ENCODE measurements at regions not wholly inside any gene's neighbourhood (a gene's known extent, or its start where the extent isn't known, plus 50 kb on each side); places are given as distances from the start of the nearest gene placed in this dataset.

- no peak for TF ChIP-seq ZNF592 (IDR thresholded peaks at IDR 0.05)
- no peak for TF ChIP-seq PML (IDR thresholded peaks at IDR 0.05; ENCODE audit: low read length)
- TF ChIP-seq, protein P1, sequence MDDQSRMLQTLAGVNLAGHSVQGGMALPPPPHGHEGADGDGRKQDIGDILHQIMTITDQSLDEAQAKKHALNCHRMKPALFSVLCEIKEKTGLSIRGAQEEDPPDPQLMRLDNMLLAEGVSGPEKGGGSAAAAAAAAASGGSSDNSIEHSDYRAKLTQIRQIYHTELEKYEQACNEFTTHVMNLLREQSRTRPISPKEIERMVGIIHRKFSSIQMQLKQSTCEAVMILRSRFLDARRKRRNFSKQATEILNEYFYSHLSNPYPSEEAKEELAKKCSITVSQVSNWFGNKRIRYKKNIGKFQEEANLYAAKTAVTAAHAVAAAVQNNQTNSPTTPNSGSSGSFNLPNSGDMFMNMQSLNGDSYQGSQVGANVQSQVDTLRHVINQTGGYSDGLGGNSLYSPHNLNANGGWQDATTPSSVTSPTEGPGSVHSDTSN (IDR thresholded peaks at IDR 0.05; ENCODE audit: insufficient replicate concordance, low read depth, low read length) = no peak
- TF ChIP-seq, protein P2, sequence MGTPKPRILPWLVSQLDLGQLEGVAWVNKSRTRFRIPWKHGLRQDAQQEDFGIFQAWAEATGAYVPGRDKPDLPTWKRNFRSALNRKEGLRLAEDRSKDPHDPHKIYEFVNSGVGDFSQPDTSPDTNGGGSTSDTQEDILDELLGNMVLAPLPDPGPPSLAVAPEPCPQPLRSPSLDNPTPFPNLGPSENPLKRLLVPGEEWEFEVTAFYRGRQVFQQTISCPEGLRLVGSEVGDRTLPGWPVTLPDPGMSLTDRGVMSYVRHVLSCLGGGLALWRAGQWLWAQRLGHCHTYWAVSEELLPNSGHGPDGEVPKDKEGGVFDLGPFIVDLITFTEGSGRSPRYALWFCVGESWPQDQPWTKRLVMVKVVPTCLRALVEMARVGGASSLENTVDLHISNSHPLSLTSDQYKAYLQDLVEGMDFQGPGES (IDR thresholded peaks at IDR 0.05) = no peak
- no peak for TF ChIP-seq TARDBP (IDR thresholded peaks at IDR 0.05; ENCODE audit: borderline replicate concordance)
- no peak for TF ChIP-seq BMI1 (IDR thresholded peaks at IDR 0.05; ENCODE audit: borderline replicate concordance)
- TF ChIP-seq, protein P3, sequence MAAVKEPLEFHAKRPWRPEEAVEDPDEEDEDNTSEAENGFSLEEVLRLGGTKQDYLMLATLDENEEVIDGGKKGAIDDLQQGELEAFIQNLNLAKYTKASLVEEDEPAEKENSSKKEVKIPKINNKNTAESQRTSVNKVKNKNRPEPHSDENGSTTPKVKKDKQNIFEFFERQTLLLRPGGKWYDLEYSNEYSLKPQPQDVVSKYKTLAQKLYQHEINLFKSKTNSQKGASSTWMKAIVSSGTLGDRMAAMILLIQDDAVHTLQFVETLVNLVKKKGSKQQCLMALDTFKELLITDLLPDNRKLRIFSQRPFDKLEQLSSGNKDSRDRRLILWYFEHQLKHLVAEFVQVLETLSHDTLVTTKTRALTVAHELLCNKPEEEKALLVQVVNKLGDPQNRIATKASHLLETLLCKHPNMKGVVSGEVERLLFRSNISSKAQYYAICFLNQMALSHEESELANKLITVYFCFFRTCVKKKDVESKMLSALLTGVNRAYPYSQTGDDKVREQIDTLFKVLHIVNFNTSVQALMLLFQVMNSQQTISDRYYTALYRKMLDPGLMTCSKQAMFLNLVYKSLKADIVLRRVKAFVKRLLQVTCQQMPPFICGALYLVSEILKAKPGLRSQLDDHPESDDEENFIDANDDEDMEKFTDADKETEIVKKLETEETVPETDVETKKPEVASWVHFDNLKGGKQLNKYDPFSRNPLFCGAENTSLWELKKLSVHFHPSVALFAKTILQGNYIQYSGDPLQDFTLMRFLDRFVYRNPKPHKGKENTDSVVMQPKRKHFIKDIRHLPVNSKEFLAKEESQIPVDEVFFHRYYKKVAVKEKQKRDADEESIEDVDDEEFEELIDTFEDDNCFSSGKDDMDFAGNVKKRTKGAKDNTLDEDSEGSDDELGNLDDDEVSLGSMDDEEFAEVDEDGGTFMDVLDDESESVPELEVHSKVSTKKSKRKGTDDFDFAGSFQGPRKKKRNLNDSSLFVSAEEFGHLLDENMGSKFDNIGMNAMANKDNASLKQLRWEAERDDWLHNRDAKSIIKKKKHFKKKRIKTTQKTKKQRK (IDR thresholded peaks at IDR 0.05; ENCODE audit: low read depth, low read length) = no peak
- TF ChIP-seq, protein P4, sequence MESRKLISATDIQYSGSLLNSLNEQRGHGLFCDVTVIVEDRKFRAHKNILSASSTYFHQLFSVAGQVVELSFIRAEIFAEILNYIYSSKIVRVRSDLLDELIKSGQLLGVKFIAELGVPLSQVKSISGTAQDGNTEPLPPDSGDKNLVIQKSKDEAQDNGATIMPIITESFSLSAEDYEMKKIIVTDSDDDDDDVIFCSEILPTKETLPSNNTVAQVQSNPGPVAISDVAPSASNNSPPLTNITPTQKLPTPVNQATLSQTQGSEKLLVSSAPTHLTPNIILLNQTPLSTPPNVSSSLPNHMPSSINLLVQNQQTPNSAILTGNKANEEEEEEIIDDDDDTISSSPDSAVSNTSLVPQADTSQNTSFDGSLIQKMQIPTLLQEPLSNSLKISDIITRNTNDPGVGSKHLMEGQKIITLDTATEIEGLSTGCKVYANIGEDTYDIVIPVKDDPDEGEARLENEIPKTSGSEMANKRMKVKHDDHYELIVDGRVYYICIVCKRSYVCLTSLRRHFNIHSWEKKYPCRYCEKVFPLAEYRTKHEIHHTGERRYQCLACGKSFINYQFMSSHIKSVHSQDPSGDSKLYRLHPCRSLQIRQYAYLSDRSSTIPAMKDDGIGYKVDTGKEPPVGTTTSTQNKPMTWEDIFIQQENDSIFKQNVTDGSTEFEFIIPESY (IDR thresholded peaks at IDR 0.05) = no peak
- TF ChIP-seq STAT3 (IDR thresholded peaks at IDR 0.05; ENCODE audit: low read depth, low read length) = no peak
- TF ChIP-seq ZSCAN29 (IDR thresholded peaks at IDR 0.05) = no peak
- TF ChIP-seq SMAD5 (IDR thresholded peaks at IDR 0.05; ENCODE audit: low read depth) = no peak
- TF ChIP-seq NFXL1 (IDR thresholded peaks at IDR 0.05; ENCODE audit: borderline replicate concordance) = no peak
Measured at GRCh38 chr5:166618526-166618925, 1672.9 kb upstream of the WWC1 start (continued).

Measured in GM12878 (cell line).